H9 (cell line): ENCODE measurements at regions not wholly inside any gene's neighbourhood (a gene's known extent, or its start where the extent isn't known, plus 50 kb on each side); places are given as distances from the start of the nearest gene placed in this dataset.

Experiments
- DNase-seq: peaks from one replicate; pipeline ENCODE4 v3.0.0-alpha.2; 2017
- H2AFZ ChIP-seq: one replicate; pipeline ENCODE4 v1.6.1; 2013; ENCODE audit warnings: mild to moderate bottlenecking, low read length, control low read depth, moderate library complexity
- H2AK5ac ChIP-seq: 2 replicates; pipeline ENCODE4 v1.6.1; 2013; ENCODE audit warnings: low read length, control low read depth, mixed read lengths; ENCODE audit not compliant: insufficient read length
- H2BK120ac ChIP-seq: one replicate; pipeline ENCODE4 v1.6.1; 2013; ENCODE audit warnings: low read depth, mild to moderate bottlenecking, low read length, control low read depth, inconsistent platforms; ENCODE audit not compliant: poor library complexity, severe bottlenecking
- H2BK12ac ChIP-seq: 2 replicates; pipeline ENCODE4 v1.6.1; 2013; ENCODE audit warnings: low read length, control low read depth, mixed read lengths, low read depth; ENCODE audit not compliant: insufficient read length
- H2BK15ac ChIP-seq: 2 replicates; pipeline ENCODE4 v1.6.1; 2013; ENCODE audit warnings: low read depth, low read length, control low read depth
- H2BK20ac ChIP-seq: one replicate; pipeline ENCODE4 v1.6.1; 2013; ENCODE audit warnings: low read depth, mild to moderate bottlenecking, low read length, control low read depth, inconsistent platforms; ENCODE audit not compliant: poor library complexity, severe bottlenecking
- H2BK5ac ChIP-seq: 2 replicates; pipeline ENCODE4 v1.6.1; 2013; ENCODE audit warnings: low read length, control low read depth, mixed read lengths; ENCODE audit not compliant: insufficient read length
- H3K14ac ChIP-seq: 2 replicates; pipeline ENCODE4 v1.6.1; 2013; ENCODE audit warnings: low read length, control low read depth; ENCODE audit not compliant: insufficient read depth
- H3K18ac ChIP-seq: 2 replicates; pipeline ENCODE4 v1.6.1; 2013; ENCODE audit warnings: low read depth, mild to moderate bottlenecking, mixed read lengths, low read length, control low read depth; ENCODE audit not compliant: insufficient read length
- H3K23ac ChIP-seq: 2 replicates; pipeline ENCODE4 v1.6.1; 2013; ENCODE audit warnings: low read length, control low read depth, mixed read lengths, low read depth; ENCODE audit not compliant: insufficient read length
- H3K23me2 ChIP-seq: 2 replicates; pipeline ENCODE4 v1.6.1; 2013; ENCODE audit warnings: low read depth, mild to moderate bottlenecking, mixed read lengths, low read length, control low read depth; ENCODE audit not compliant: insufficient read length, poor library complexity, severe bottlenecking
- H3K27ac ChIP-seq: 2 replicates; pipeline ENCODE4 v1.5.1; 2013; ENCODE audit warnings: low read length, control low read depth, mixed read lengths, low read depth; ENCODE audit not compliant: insufficient read length
- H3K27me3 ChIP-seq: 2 replicates; pipeline ENCODE4 v1.6.1; 2013; ENCODE audit warnings: low read length, control low read depth, inconsistent platforms; ENCODE audit not compliant: insufficient read depth
- H3K4ac ChIP-seq: 2 replicates; pipeline ENCODE4 v1.6.1; 2013; ENCODE audit warnings: low read depth, mild to moderate bottlenecking, control low read depth, inconsistent platforms, low read length, moderate library complexity
- H3K4me1 ChIP-seq: 2 replicates; pipeline ENCODE4 v1.6.1; 2013; ENCODE audit warnings: low read length, control low read depth, inconsistent platforms; ENCODE audit not compliant: insufficient read depth
- H3K4me2 ChIP-seq: 2 replicates; pipeline ENCODE4 v1.6.1; 2013; ENCODE audit warnings: low read length, control low read depth, mixed read lengths; ENCODE audit not compliant: insufficient read length, insufficient read depth
- H3K56ac ChIP-seq: 2 replicates; pipeline ENCODE4 v1.6.1; 2013; ENCODE audit warnings: low read depth, mild to moderate bottlenecking, mixed read lengths, low read length, control low read depth; ENCODE audit not compliant: insufficient read length
- H3K79me1 ChIP-seq: 2 replicates; pipeline ENCODE4 v1.6.1; 2013; ENCODE audit warnings: low read depth, mild to moderate bottlenecking, moderate library complexity, low read length, control low read depth, inconsistent platforms; ENCODE audit not compliant: insufficient read depth, poor library complexity, severe bottlenecking
- H3K79me2 ChIP-seq: 2 replicates; pipeline ENCODE4 v1.6.1; 2013; ENCODE audit warnings: low read length, control low read depth, inconsistent platforms; ENCODE audit not compliant: insufficient read depth
- H3K9ac ChIP-seq: 2 replicates; pipeline ENCODE4 v1.6.1; 2013; ENCODE audit warnings: low read length, control low read depth, mixed read lengths; ENCODE audit not compliant: insufficient read length; ENCODE audit errors: extremely low read depth
- H3K9me3 ChIP-seq: one replicate; pipeline ENCODE4 v1.6.1; 2013; ENCODE audit warnings: low read depth, low read length, inconsistent platforms; ENCODE audit not compliant: control insufficient read depth
- H3T11ph ChIP-seq: one replicate; pipeline ENCODE4 v1.6.1; 2013; ENCODE audit warnings: mild to moderate bottlenecking, low read length, control low read depth, inconsistent platforms
- H4K20me1 ChIP-seq: one replicate; pipeline ENCODE4 v1.6.1; 2013; ENCODE audit not compliant: control insufficient read depth, insufficient read length, insufficient read depth
- H4K5ac ChIP-seq: 2 replicates; pipeline ENCODE4 v1.6.1; 2013; ENCODE audit warnings: low read depth, mild to moderate bottlenecking, mixed read lengths, low read length, control low read depth; ENCODE audit not compliant: insufficient read length
- H4K8ac ChIP-seq: replicated peaks from 2 replicates; pipeline ENCODE4 v1.6.1; 2013; ENCODE audit warnings: low read length, control low read depth, mixed read lengths, low read depth; ENCODE audit not compliant: insufficient read length
- H4K91ac ChIP-seq: 2 replicates; pipeline ENCODE4 v1.6.1; 2013; ENCODE audit warnings: low read depth, mild to moderate bottlenecking, moderate library complexity, mixed read lengths, low read length, control low read depth; ENCODE audit not compliant: insufficient read length
- H3K27ac Mint-ChIP-seq, 3 experiments: 2 replicates in 2 of 3; 3 replicates in 1 of 3; pipeline ENCODE4 v1.8.0; 2020 to 2021; ENCODE audit warnings: mixed read lengths in 3 of 3, mild to moderate bottlenecking in 1 of 3, moderate library complexity in 1 of 3
- H3K27me3 Mint-ChIP-seq: 2 replicates; pipeline ENCODE4 v1.8.0; 2021; ENCODE audit warnings: low read depth, mild to moderate bottlenecking, moderate library complexity, mixed read lengths
- H3K36me3 Mint-ChIP-seq, 3 experiments: 2 replicates in 2 of 3; 3 replicates in 1 of 3; pipeline ENCODE4 v1.8.0; 2020 to 2021; ENCODE audit warnings: low read depth in 3 of 3, mixed read lengths in 3 of 3; ENCODE audit not compliant: insufficient read depth in 1 of 3
- H3K4me1 Mint-ChIP-seq, 2 experiments: 2 replicates each; pipeline ENCODE4 v1.8.0; 2020; ENCODE audit warnings: mixed read lengths in 2 of 2
- H3K4me3 Mint-ChIP-seq, 2 experiments: 2 replicates in 1 of 2; 3 replicates in 1 of 2; pipeline ENCODE4 v1.8.0; 2020 to 2021; ENCODE audit warnings: mild to moderate bottlenecking in 2 of 2, mixed read lengths in 2 of 2, moderate library complexity in 1 of 2
- H3K9me3 Mint-ChIP-seq, 2 experiments: 2 replicates in 1 of 2; 3 replicates in 1 of 2; pipeline ENCODE4 v1.8.0; 2020; ENCODE audit warnings: mild to moderate bottlenecking in 2 of 2, mixed read lengths in 2 of 2, moderate library complexity in 1 of 2
- WGBS: extraction: QIAGEN DNeasy Blood & Tissue Kit; methylation state at CpG from one replicate; pipeline ENCODE4 v1.1.7; 2013; ENCODE audit warnings: missing lambda C conversion rate, low lambda C conversion rate, mixed read lengths; ENCODE audit not compliant: insufficient read length; ENCODE audit errors: extremely low coverage; 5-methylcytosine and 5-hydroxymethylcytosine counted together
- TF ChIP-seq, protein P1 (sequence below): fragments of 200-600 bp; sonication (generic); conservative IDR thresholded peaks from 3 replicates; pipeline ENCODE4 v1.8.0; 2021; ENCODE audit warnings: antibody characterized with exemption, mild to moderate bottlenecking

DNA sequence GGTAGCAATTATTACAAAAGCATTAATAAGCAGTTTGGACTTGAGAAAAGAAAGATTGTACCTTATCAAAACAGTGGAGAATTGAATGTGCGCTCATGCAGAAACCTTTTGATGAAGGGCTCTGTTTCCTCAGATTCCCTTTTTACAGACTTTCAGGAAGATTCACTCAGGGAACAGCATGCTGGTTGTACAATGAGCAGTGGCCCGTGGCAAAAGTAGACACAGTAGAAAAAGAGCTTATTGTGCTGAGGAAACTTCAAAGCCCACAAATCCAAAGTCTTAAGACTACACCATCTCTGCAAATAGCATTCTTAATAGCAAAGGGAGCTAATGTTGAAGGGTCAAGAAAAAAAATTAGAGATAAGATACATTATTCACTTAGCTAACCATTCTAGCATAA is 858.9 kb downstream of the PDHA2 start:
- Histone ChIP-seq H2AFZ (no peak overlapping the region), H2BK5ac (no peak overlapping the region), H3K4me1 (peaks cover 3% of the 10 kb centered on the region; the same call in 1 of the 2 replicates), H3K9me3 (no peaks in the 10 kb centered on the region), H2BK20ac (no peak overlapping the region), H3K56ac (no peak overlapping the region), H3K27me3 (no peaks in the 10 kb centered on the region), H2BK12ac (no peak overlapping the region), H4K20me1 (no peaks in the 10 kb centered on the region), H2BK15ac (no peak overlapping the region), H3K18ac (no peak overlapping the region), H3K9ac (no peak overlapping the region), H2BK120ac (no peak overlapping the region), H4K8ac (no peak overlapping the region), H3K27ac (no peak overlapping the region), H3K14ac (no peak overlapping the region), H4K5ac (no peak overlapping the region), H3K79me2 (no peaks in the 10 kb centered on the region), H2AK5ac (no peak overlapping the region), H4K91ac (no peak overlapping the region), H3K23me2 (no peaks in the 10 kb centered on the region), H3K4me2 (no peak overlapping the region), H3K23ac (no peak overlapping the region), H3K4ac (no peak overlapping the region), H3K79me1 (no peaks in the 10 kb centered on the region), H3T11ph (no peak overlapping the region)
- H3K27ac Mint-ChIP-seq: no peak overlapping the region; a peak in 1 of 7 replicates
- WGBS: no CpG with 5 or more reads among the region's 2 CpGs
- no peaks in the 10 kb centered on the region for H3K9me3 Mint-ChIP-seq
- TF ChIP-seq, protein P1, sequence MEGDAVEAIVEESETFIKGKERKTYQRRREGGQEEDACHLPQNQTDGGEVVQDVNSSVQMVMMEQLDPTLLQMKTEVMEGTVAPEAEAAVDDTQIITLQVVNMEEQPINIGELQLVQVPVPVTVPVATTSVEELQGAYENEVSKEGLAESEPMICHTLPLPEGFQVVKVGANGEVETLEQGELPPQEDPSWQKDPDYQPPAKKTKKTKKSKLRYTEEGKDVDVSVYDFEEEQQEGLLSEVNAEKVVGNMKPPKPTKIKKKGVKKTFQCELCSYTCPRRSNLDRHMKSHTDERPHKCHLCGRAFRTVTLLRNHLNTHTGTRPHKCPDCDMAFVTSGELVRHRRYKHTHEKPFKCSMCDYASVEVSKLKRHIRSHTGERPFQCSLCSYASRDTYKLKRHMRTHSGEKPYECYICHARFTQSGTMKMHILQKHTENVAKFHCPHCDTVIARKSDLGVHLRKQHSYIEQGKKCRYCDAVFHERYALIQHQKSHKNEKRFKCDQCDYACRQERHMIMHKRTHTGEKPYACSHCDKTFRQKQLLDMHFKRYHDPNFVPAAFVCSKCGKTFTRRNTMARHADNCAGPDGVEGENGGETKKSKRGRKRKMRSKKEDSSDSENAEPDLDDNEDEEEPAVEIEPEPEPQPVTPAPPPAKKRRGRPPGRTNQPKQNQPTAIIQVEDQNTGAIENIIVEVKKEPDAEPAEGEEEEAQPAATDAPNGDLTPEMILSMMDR: no peak
- peaks cover 6 to 7% of the 10 kb centered on the region in 2 experiments for H3K4me1 Mint-ChIP-seq
- no peak for DNase-seq
- H3K4me3 Mint-ChIP-seq: no peak overlapping the region
- peaks cover 2% of the 10 kb centered on the region; the same call in 1 of the 2 replicates for H3K27me3 Mint-ChIP-seq
- no peaks in the 10 kb centered on the region for H3K36me3 Mint-ChIP-seq
